Urothelium cell line (cell line): ENCODE measurements at regions not wholly inside any gene's neighbourhood (a gene's known extent, or its start where the extent isn't known, plus 50 kb on each side); places are given as distances from the start of the nearest gene placed in this dataset.
"Not testable (repeated sequence)": the region's sequence is repeated elsewhere in the genome, so short reads cannot be mapped to it uniquely, and the experiment has no call there.

Experiments
- DNase-seq: peaks from one replicate; pipeline ENCODE4 v3.0.0; 2011; ENCODE audit warnings: low spot score, mixed read lengths
- FAIRE-seq: peaks from 2 replicates; lab custom pipeline; 2011; peaks lifted over from hg19 to GRCh38; lab: Jason Lieb, UNC

DNA sequence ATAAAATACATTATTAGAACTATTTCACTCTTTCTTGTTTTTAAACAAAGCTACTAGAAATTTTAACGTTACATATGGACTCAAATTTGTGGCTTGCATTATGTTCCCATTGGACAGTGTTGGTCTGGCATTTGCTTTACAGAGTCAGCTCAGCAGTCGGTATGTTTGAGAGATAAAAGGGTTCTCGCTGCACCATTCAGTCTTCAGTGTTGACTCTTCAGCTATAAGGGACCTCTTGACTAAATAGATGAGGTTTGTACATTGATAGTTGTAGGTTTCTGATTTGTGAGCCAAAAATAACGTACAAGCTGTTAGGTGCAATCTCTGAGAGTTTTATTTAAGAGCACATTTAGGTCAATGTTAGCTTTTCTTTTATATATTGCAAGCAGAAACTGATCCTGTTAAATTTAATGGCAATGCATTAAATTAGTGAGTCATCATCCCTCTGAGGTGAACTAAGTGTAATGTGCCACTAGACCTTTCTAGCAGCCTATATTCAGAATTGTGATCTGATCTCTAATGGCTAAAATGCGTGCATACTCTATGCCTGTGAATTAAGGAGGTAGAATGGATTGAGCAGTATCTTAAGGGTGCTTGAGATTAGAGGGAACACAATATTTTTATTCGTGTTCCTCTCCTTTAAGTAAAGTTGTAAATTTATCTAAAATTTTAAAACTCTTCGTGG, 485.6 kb upstream of the SYNCRIP start:
- DNase-seq (no peak), FAIRE-seq (no peak)

DNA sequence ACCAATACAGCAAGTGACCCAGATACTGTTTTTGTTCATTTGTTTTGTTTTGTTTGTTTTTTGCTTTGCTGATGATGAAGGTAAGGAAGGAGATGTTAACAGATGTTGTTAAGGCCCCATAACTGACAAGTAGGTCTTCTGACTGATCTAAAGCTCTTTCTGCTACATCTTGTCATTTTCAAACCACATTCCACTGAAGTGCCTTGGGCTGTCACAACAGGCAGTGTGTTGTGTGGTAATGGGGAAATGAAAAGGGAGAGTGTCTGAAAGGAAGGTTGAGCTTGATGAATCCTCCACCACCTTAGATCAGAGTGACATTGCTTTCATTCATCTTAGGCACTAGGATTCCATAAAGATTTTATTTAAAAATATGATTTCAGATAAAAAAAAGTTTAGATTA, 479.4 kb upstream of the SYNCRIP start:
- no peak for FAIRE-seq
- no peak for DNase-seq

- FAIRE-seq (no peak), DNase-seq (no peak)
Measured at GRCh38 chr6:86118271-86118670, 475.6 kb upstream of the SYNCRIP start.

GRCh38 chr6:86107985-86108384, 465.3 kb upstream of the SYNCRIP start:
- DNase-seq: no peak
- no peak for FAIRE-seq

DNA sequence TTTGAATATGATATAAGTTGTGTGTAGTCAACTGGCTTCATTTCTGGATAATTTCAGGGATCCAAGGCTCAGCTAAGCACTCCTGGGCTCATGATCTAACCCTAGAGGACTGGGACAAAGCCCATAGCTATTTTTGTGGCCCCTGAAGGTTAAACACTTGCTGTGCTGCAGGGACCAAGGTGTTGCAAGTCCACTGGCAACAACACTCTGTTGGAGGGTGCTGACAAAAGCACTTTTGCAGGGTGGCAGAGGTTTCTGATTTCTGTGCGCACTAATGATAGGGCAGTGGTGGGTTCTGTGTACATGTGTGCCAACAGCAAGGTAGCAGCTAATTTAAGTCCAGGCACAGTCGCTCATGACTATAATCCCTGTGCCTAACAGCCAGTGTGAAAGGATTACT, 445.3 kb upstream of the SYNCRIP start:
- FAIRE-seq (no peak), DNase-seq (no peak)

DNA sequence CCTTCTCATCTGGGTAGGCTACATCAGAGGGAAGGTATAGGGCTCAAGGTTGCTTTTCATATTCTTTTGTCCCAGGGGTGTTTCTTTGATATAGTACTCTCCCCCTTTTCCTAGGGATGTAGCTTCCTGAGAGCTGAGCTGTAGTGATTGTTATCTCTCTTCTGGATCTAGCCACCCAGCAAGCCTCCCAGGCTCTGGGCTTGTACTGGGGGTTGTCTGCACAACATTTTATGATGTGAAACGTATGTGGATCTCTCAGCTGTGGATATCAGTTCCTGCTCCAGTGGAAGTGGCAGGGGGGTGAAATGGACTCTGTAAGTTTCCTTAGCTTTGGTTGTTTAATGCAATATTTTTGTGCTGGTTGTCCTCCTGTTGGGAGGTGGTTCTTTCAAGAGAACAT, 437.3 kb upstream of the SYNCRIP start:
- DNase-seq (no peak), FAIRE-seq (no peak)

DNA sequence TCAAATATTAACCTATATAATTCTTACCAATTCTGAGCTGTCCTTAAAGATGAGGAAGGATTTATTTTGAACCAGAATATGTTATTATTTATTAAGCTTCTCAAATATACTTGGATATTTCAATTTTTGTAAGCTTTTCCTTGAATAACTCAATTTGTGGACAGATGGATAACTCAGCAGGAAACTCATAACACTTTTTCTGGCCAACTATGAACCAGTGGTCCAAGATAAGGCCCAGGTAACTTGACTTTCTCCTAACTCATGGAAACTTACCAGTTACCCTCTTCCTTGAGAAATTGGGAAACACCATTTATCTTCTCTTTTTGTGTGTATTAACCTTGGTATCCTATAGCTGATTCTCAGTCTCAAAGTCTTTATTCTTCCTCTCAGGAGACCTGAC, 427.5 kb upstream of the SYNCRIP start:
- DNase-seq (no peak), FAIRE-seq (no peak)

- DNase-seq, FAIRE-seq: not testable (repeated sequence)
Measured at GRCh38 chr6:86065002-86065401, 422.3 kb upstream of the SYNCRIP start.

GRCh38 chr6:86057293-86057980, 414.8 kb upstream of the SYNCRIP start:
- FAIRE-seq, DNase-seq: not testable (repeated sequence)

- no peak for FAIRE-seq
- no peak for DNase-seq
Measured at GRCh38 chr6:86045038-86045437, 402.4 kb upstream of the SYNCRIP start.

- DNase-seq (no peak), FAIRE-seq (no peak)
Measured at GRCh38 chr6:86042214-86042613, 399.5 kb upstream of the SYNCRIP start.

DNA sequence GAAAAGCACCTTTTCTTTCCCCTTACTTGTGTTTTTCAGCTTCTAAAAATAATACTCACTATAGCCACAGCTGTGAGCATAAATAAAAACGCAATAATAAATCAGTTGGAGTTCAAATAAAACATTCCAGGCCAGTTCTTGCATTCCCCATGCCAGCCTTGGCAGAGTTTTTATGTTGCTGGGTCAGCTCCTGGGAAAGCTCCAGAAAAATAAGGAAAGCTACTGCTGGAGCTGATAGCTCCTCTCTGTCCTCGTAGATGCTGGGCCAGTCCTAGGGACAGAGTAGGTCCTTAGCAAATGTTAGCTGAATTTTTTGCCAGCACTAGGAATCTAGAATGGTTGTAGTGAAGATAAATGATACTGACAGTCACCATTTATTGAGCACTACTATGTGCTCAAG, 389.0 kb upstream of the SYNCRIP start:
- FAIRE-seq: no peak
- no peak for DNase-seq

- FAIRE-seq: no peak
- no peak for DNase-seq
Measured at GRCh38 chr6:86030875-86031274, 388.2 kb upstream of the SYNCRIP start.

- FAIRE-seq (no peak), DNase-seq (no peak)
Measured at GRCh38 chr6:86028776-86029175, 386.1 kb upstream of the SYNCRIP start.

- not testable (repeated sequence) for FAIRE-seq, DNase-seq
Measured at GRCh38 chr6:86026890-86027289, 384.2 kb upstream of the SYNCRIP start.

DNA sequence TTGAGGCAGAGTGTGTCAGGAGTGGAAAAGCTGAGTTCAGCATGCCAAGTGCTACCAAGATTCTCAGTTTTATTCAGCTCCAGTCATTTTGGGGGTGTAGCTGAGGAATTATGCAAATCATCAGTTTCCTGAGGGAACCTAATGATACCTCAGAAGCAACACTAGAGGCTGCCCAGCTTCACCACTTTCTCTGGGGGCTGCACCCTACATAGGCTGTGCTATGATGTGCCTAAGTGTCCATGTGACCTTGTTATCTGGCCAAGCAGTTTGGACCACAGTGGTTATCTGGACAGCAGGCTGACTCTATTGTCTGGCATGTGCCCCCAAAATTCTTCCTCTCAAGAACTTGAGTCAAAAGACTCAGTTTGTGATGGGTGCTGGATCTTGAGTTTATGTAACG, 374.6 kb upstream of the SYNCRIP start:
- no peak for DNase-seq

DNA sequence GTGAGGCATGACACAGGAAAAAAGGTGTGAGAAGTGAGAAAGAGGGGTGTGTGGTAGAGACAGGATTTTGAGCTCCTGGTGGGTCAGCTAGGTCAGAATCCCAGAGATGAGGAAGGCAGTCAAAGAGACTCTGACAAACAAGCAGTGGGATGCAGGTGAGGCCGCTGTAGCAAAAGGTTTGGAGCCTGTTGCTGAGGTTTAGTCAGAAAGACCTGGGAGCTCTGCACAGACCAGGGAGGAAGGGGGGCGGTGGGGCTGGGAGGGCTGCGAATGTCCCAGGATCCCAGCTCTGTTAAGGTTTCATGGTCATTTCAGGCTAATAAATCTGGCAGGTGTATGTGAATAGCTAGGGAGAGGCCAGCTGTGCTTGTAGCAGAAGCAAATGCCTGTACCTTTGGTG, 373.9 kb upstream of the SYNCRIP start:
- FAIRE-seq: no peak
- no peak for DNase-seq

More for the DNA sequence above, 374.6 kb upstream of the SYNCRIP start:
- no peak for FAIRE-seq

DNA sequence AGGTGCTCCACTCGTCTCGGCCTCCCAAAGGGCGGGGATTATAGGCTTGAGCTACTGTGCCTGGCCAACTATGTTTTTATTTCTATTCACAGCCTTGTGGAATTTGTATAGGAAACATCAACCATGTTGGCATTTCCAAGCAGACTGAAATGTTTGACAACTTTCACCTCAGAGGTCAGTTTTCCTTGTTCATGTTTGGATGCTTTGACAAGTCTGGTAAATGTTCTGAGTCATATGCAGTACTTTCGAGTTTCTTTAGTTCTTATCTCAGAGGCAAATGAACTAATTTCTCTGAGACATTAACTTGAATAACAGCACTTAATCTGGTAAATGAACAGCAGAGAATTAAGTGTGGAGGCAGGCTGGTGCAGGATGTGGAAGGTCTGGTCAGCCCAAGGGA, 373.4 kb upstream of the SYNCRIP start:
- DNase-seq: no peak
- no peak for FAIRE-seq

- not testable (repeated sequence) for FAIRE-seq, DNase-seq
Measured at GRCh38 chr6:86012991-86013390, 370.3 kb upstream of the SYNCRIP start.

GRCh38 chr6:86010915-86011786, 368.5 kb upstream of the SYNCRIP start:
- FAIRE-seq (no peak), DNase-seq (no peak)

DNA sequence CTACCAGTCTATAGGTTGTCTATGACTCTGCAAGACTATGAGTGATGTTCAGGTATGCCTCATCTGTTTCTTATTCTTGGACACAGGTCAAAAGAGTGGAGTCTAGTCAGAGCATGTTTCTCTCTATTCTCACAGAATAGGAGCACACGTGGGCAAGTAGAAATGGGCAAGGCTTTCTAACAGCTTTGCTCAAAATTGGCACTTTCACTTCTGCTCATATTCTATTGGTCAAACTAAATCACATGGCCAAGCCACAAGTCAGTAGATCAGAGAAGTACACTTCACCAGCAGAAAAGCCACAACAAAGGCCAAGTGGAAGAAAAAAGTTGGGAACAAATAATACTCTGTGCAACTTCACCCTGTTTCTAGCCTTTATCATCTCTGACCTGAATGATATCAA, 354.5 kb upstream of the SYNCRIP start:
- FAIRE-seq: no peak
- no peak for DNase-seq

GRCh38 chr6:85996034-85996375, 353.3 kb upstream of the SYNCRIP start:
- no peak for FAIRE-seq
- no peak for DNase-seq
